Esophagus muscularis mucosa (tissue), 4 donors: ENCODE measurements at regions not wholly inside any gene's neighbourhood (a gene's known extent, or its start where the extent isn't known, plus 50 kb on each side); places are given as distances from the start of the nearest gene placed in this dataset.

ENCODE experiments used
- DNase-seq: peaks from one replicate; pipeline ENCODE4 v3.0.0-alpha.2; 2017; ENCODE audit errors: extremely low spot score
- H3K27ac ChIP-seq, 4 donors: fragments of 200-600 bp; sonication (generic); replicated peaks in 1 of 4; 1 replicate in 3 of 4; 2 replicates in 1 of 4; pipeline ENCODE4 v1.5.1; 2016 to 2019; ENCODE audit warnings: mild to moderate bottlenecking in 1 of 4
- H3K27me3 ChIP-seq, 4 donors: fragments of 200-600 bp; sonication (generic); one replicate each; pipeline versions ENCODE4 v1.5.1 to v1.6.0; 2016 to 2019
- H3K36me3 ChIP-seq, 4 donors: fragments of 200-600 bp; sonication (generic); one replicate each; pipeline ENCODE4 v1.5.1; 2016 to 2019
- H3K4me1 ChIP-seq, 4 donors: fragments of 200-600 bp; sonication (generic); one replicate each; pipeline ENCODE4 v1.5.1; 2016 to 2019
- H3K4me3 ChIP-seq, 4 donors: fragments of 200-600 bp; sonication (generic); 1 replicate in 2 of 4; 2 replicates in 2 of 4; pipeline ENCODE4 v1.5.1; 2016 to 2019; ENCODE audit warnings: mild to moderate bottlenecking in 4 of 4, moderate library complexity in 1 of 4
- H3K9me3 ChIP-seq, 4 donors: fragments of 200-600 bp; sonication (generic); 1 replicate in 3 of 4; 2 replicates in 1 of 4; pipeline ENCODE4 v1.5.1; 2016 to 2019
- CTCF ChIP-seq, 3 experiments: fragments of 200-600 bp in 2 of 3; fragments of 450-650 bp in 1 of 3; sonication (generic) in 2 of 3; IDR thresholded peaks; one replicate each; pipeline ENCODE4 v1.5.1; 2017 to 2019; ENCODE audit warnings: antibody characterized with exemption in 3 of 3, mild to moderate bottlenecking in 2 of 3, moderate library complexity in 1 of 3
- EP300 ChIP-seq: sonication (generic); formaldehyde crosslinking; IDR thresholded peaks from one replicate; pipeline ENCODE4 v1.6.1; 2017; ENCODE audit warnings: antibody characterized with exemption
- POLR2A ChIP-seq: fragments of 450-650 bp; IDR thresholded peaks from one replicate; pipeline ENCODE4 v1.6.1; 2017; ENCODE audit warnings: antibody characterized with exemption, moderate library complexity, mild to moderate bottlenecking, low read depth
- POLR2AphosphoS5 ChIP-seq, 2 donors: sonication (generic); formaldehyde crosslinking; IDR thresholded peaks; one replicate each; pipeline ENCODE4 v1.6.1; 2017; ENCODE audit warnings: antibody characterized with exemption in 2 of 2
- WGBS: methylation state at CpG from one replicate; pipeline ENCODE4 v1.1.5; 2018; 5-methylcytosine and 5-hydroxymethylcytosine counted together
- intact Hi-C: fragments of 100-400 bp; cut with DNase I; formaldehyde crosslinking; loops from one replicate; pipeline ENCODE4 v1.15.1; 2023

- H3K4me1 ChIP-seq, result no peaks in the 10 kb centered on the region
- no peaks in the 10 kb centered on the region for H3K9me3 ChIP-seq
- DNase-seq, result no peak
- H3K27ac ChIP-seq, result no peak overlapping the region
- TF ChIP-seq EP300, result no peak
- no peak for TF ChIP-seq POLR2A
- no peak for TF ChIP-seq CTCF (IDR thresholded peaks at IDR 0.05)
- TF ChIP-seq POLR2AphosphoS5 (IDR thresholded peaks at IDR 0.05), result no peak
- H3K36me3 ChIP-seq, result no peaks in the 10 kb centered on the region
- WGBS, result 100% methylated on average over 2 of the region's 2 CpGs
- H3K4me3 ChIP-seq, result no peak overlapping the region
- intact Hi-C loops, result no loop called here
- no peaks in the 10 kb centered on the region for H3K27me3 ChIP-seq
Observed at GRCh38 chr12:90234472-90234871, 525.8 kb upstream of the ATP2B1 start.

- intact Hi-C loops, result no loop called here
- WGBS, result 77% methylated on average over 6 of the region's 6 CpGs
- DNase-seq, result no peak
- Histone ChIP-seq H3K4me3 (no peak overlapping the region), H3K27me3 (no peaks in the 10 kb centered on the region), H3K36me3 (no peaks in the 10 kb centered on the region), H3K4me1 (no peaks in the 10 kb centered on the region), H3K9me3 (no peaks in the 10 kb centered on the region), H3K27ac (no peak overlapping the region)
- TF ChIP-seq EP300 (no peak), CTCF (IDR thresholded peaks at IDR 0.05) (no peak), POLR2AphosphoS5 (IDR thresholded peaks at IDR 0.05) (no peak), POLR2A (no peak)
Observed at GRCh38 chr12:90233168-90234100, 524.8 kb upstream of the ATP2B1 start.

- TF ChIP-seq POLR2AphosphoS5 (IDR thresholded peaks at IDR 0.05) (no peak), EP300 (no peak), POLR2A (no peak), CTCF (IDR thresholded peaks at IDR 0.05) (no peak)
- Histone ChIP-seq H3K27me3 (no peaks in the 10 kb centered on the region), H3K9me3 (no peaks in the 10 kb centered on the region), H3K36me3 (no peaks in the 10 kb centered on the region), H3K4me1 (no peaks in the 10 kb centered on the region), H3K4me3 (no peak overlapping the region), H3K27ac (no peak overlapping the region)
- WGBS, result 79% methylated on average over 8 of the region's 8 CpGs
- no peak for DNase-seq
- intact Hi-C loops, result no loop called here
Observed at GRCh38 chr12:90229407-90230170, 521.0 kb upstream of the ATP2B1 start.

- H3K4me1 ChIP-seq, result no peaks in the 10 kb centered on the region
- DNase-seq, result no peak
- H3K9me3 ChIP-seq, result no peaks in the 10 kb centered on the region
- TF ChIP-seq EP300 (no peak), POLR2A (no peak), CTCF (IDR thresholded peaks at IDR 0.05) (no peak), POLR2AphosphoS5 (IDR thresholded peaks at IDR 0.05) (no peak)
- no peak overlapping the region for H3K4me3 ChIP-seq
- H3K27me3 ChIP-seq, result no peaks in the 10 kb centered on the region
- intact Hi-C loops, result no loop called here
- H3K36me3 ChIP-seq, result no peaks in the 10 kb centered on the region
- H3K27ac ChIP-seq, result no peak overlapping the region
Observed at GRCh38 chr12:90226211-90226610, 517.6 kb upstream of the ATP2B1 start.
